Neuron (in vitro differentiated cells): ENCODE measurements at regions not wholly inside any gene's neighbourhood (a gene's known extent, or its start where the extent isn't known, plus 50 kb on each side); places are given as distances from the start of the nearest gene placed in this dataset.

Experiments used
- H2AFZ ChIP-seq: one replicate; pipeline ENCODE4 v1.6.1; 2013; ENCODE audit warnings: low read depth, mild to moderate bottlenecking, inconsistent platforms, low read length, moderate library complexity
- H3K27me3 ChIP-seq: one replicate; pipeline ENCODE4 v1.6.1; 2013; ENCODE audit warnings: low read length; ENCODE audit not compliant: insufficient read depth
- H3K36me3 ChIP-seq: one replicate; pipeline ENCODE4 v1.6.1; 2013; ENCODE audit warnings: low read length; ENCODE audit not compliant: insufficient read depth
- H3K4me1 ChIP-seq: one replicate; pipeline ENCODE4 v1.6.1; 2013; ENCODE audit warnings: low read length; ENCODE audit not compliant: insufficient read depth
- H3K4me3 ChIP-seq: 2 replicates; pipeline ENCODE4 v1.5.1; 2013; ENCODE audit warnings: mild to moderate bottlenecking, low read length, moderate library complexity
- H3K9me3 ChIP-seq: one replicate; pipeline ENCODE4 v1.6.1; 2013; ENCODE audit warnings: low read length

- Histone ChIP-seq H3K36me3 (no peaks in the 10 kb centered on the region), H2AFZ (no peak overlapping the region), H3K4me1 (no peaks in the 10 kb centered on the region), H3K27me3 (no peaks in the 10 kb centered on the region), H3K4me3 (no peak overlapping the region), H3K9me3 (no peaks in the 10 kb centered on the region)
Measured at GRCh38 chr15:39331584-39331983, 249.3 kb upstream of the THBS1 start.

- no peaks in the 10 kb centered on the region for H3K9me3 ChIP-seq
- no peaks in the 10 kb centered on the region for H3K36me3 ChIP-seq
- H3K4me1 ChIP-seq: no peaks in the 10 kb centered on the region
- H3K27me3 ChIP-seq: no peaks in the 10 kb centered on the region
- no peak overlapping the region for H3K4me3 ChIP-seq
- no peak overlapping the region for H2AFZ ChIP-seq
Measured at GRCh38 chr15:39332846-39333245, 248.0 kb upstream of the THBS1 start.

- Histone ChIP-seq H3K4me1 (no peaks in the 10 kb centered on the region), H3K27me3 (no peaks in the 10 kb centered on the region), H2AFZ (no peak overlapping the region), H3K4me3 (no peak overlapping the region), H3K9me3 (no peaks in the 10 kb centered on the region), H3K36me3 (no peaks in the 10 kb centered on the region)
Measured at GRCh38 chr15:39333393-39333792, 247.5 kb upstream of the THBS1 start.

GRCh38 chr15:39333896-39334295 is 247.0 kb upstream of the THBS1 start:
- H3K36me3 ChIP-seq: no peaks in the 10 kb centered on the region
- no peaks in the 10 kb centered on the region for H3K4me1 ChIP-seq
- H3K9me3 ChIP-seq: no peaks in the 10 kb centered on the region
- H3K4me3 ChIP-seq: no peak overlapping the region
- H2AFZ ChIP-seq: no peak overlapping the region
- H3K27me3 ChIP-seq: no peaks in the 10 kb centered on the region

- Histone ChIP-seq H3K36me3 (no peaks in the 10 kb centered on the region), H2AFZ (no peak overlapping the region), H3K9me3 (no peaks in the 10 kb centered on the region), H3K4me3 (no peak overlapping the region), H3K4me1 (no peaks in the 10 kb centered on the region), H3K27me3 (no peaks in the 10 kb centered on the region)
Measured at GRCh38 chr15:39336926-39337325, 244.0 kb upstream of the THBS1 start.

GRCh38 chr15:39338251-39338650 is 242.6 kb upstream of the THBS1 start:
- Histone ChIP-seq H3K4me1 (no peaks in the 10 kb centered on the region), H3K4me3 (no peak overlapping the region), H2AFZ (no peak overlapping the region), H3K36me3 (no peaks in the 10 kb centered on the region), H3K27me3 (no peaks in the 10 kb centered on the region), H3K9me3 (no peaks in the 10 kb centered on the region)

- no peak overlapping the region for H3K4me3 ChIP-seq
- no peaks in the 10 kb centered on the region for H3K36me3 ChIP-seq
- H3K27me3 ChIP-seq: no peaks in the 10 kb centered on the region
- no peak overlapping the region for H2AFZ ChIP-seq
- no peaks in the 10 kb centered on the region for H3K9me3 ChIP-seq
- peaks cover 7% of the 10 kb centered on the region for H3K4me1 ChIP-seq
Measured at GRCh38 chr15:39340903-39341645, 239.8 kb upstream of the THBS1 start.

- Histone ChIP-seq H3K27me3 (no peaks in the 10 kb centered on the region), H3K9me3 (no peaks in the 10 kb centered on the region), H3K36me3 (no peaks in the 10 kb centered on the region), H3K4me3 (no peak overlapping the region), H3K4me1 (peaks cover 7% of the 10 kb centered on the region), H2AFZ (peak overlapping the region; percentile 36)
Measured at GRCh38 chr15:39344662-39345141, 236.2 kb upstream of the THBS1 start.

GRCh38 chr15:39345176-39345575 is 235.7 kb upstream of the THBS1 start:
- Histone ChIP-seq H3K36me3 (no peaks in the 10 kb centered on the region), H3K9me3 (no peaks in the 10 kb centered on the region), H3K27me3 (no peaks in the 10 kb centered on the region), H3K4me1 (peaks cover 7% of the 10 kb centered on the region), H2AFZ (peak overlapping the region; percentile 36), H3K4me3 (no peak overlapping the region)

- H3K9me3 ChIP-seq: no peaks in the 10 kb centered on the region
- peaks cover 14% of the 10 kb centered on the region for H3K4me1 ChIP-seq
- no peak overlapping the region for H2AFZ ChIP-seq
- H3K27me3 ChIP-seq: no peaks in the 10 kb centered on the region
- H3K36me3 ChIP-seq: no peaks in the 10 kb centered on the region
- H3K4me3 ChIP-seq: no peak overlapping the region
Measured at GRCh38 chr15:39347453-39347852, 233.4 kb upstream of the THBS1 start.

GRCh38 chr15:39350785-39351184 is 230.1 kb upstream of the THBS1 start:
- H2AFZ ChIP-seq: peak overlapping the region; percentile 34
- H3K4me1 ChIP-seq: peaks cover 7% of the 10 kb centered on the region
- no peaks in the 10 kb centered on the region for H3K9me3 ChIP-seq
- H3K36me3 ChIP-seq: no peaks in the 10 kb centered on the region
- H3K4me3 ChIP-seq: no peak overlapping the region
- no peaks in the 10 kb centered on the region for H3K27me3 ChIP-seq

GRCh38 chr15:39354189-39354588 is 226.7 kb upstream of the THBS1 start:
- Histone ChIP-seq H3K9me3 (no peaks in the 10 kb centered on the region), H3K4me3 (no peak overlapping the region), H3K36me3 (no peaks in the 10 kb centered on the region), H3K4me1 (peaks cover 7% of the 10 kb centered on the region), H2AFZ (no peak overlapping the region), H3K27me3 (no peaks in the 10 kb centered on the region)

GRCh38 chr15:39357480-39358268 is 223.2 kb upstream of the THBS1 start:
- Histone ChIP-seq H3K4me3 (no peak overlapping the region), H3K4me1 (no peaks in the 10 kb centered on the region), H2AFZ (no peak overlapping the region), H3K9me3 (no peaks in the 10 kb centered on the region), H3K36me3 (no peaks in the 10 kb centered on the region), H3K27me3 (no peaks in the 10 kb centered on the region)
